HG02884 (cell line): ENCODE measurements at regions not wholly inside any gene's neighbourhood (a gene's known extent, or its start where the extent isn't known, plus 50 kb on each side); places are given as distances from the start of the nearest gene placed in this dataset.
A peak's percentile ranks its signal among the peaks of the same experiment; 100 is the strongest.
"Not testable (repeated sequence)": the region's sequence is repeated elsewhere in the genome, so short reads cannot be mapped to it uniquely, and the experiment has no call there.

Experiments
- ATAC-seq: cut with Tn5 transposase; IDR thresholded peaks from one replicate; pipeline ENCODE4 v1.9.1; 2021; ENCODE audit warnings: mild to moderate bottlenecking, moderate library complexity; ENCODE audit not compliant: unreplicated experiment

GRCh38 chr6:156689656-156690055 is 87.5 kb upstream of the ARID1B start:
- no peak for ATAC-seq

GRCh38 chr6:156688620-156688971 is 88.6 kb upstream of the ARID1B start:
- ATAC-seq = no peak

DNA sequence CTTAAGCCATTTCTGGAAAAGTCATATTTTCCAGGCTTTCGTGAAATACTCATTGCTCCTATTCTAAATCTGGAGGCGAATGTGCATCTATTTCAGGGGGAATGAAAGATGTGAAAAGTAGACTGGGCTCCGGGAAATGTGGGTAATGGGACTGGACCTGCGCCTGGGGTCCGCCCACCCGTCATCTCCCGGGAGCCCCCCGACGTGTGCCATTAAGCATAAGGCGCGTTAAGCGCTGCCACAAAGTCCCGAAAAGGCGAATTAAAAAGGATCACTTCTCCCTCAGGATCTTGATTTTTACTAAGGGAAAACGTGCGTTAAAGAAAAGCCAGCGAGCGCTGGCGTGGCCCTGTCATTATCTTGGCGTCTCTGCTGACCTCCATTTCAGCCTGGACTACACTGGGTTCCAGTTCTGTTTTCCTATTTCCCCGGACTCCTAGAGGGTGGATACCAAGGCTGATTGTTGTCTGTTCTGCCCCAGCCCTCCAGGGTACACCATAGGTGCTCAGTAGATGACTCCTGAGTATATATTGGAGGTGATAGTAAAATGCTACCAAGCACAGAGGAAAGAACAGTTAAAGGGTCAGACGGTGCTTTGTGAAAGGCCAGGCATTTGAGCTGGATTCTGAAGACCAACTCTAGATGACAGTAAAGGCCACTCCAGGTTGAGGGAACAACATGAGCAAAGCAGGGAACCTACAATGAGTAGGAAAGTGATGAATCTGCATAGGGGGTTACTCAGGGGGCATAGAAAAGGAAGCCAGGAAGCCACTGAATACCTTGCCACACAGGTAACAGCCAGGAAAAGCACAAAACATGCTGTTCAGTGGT is 89.2 kb upstream of the ARID1B start:
- ATAC-seq = no peak

- peak; percentile 37 for ATAC-seq
Observed at GRCh38 chr6:156686995-156687788, 90.0 kb upstream of the ARID1B start.

DNA sequence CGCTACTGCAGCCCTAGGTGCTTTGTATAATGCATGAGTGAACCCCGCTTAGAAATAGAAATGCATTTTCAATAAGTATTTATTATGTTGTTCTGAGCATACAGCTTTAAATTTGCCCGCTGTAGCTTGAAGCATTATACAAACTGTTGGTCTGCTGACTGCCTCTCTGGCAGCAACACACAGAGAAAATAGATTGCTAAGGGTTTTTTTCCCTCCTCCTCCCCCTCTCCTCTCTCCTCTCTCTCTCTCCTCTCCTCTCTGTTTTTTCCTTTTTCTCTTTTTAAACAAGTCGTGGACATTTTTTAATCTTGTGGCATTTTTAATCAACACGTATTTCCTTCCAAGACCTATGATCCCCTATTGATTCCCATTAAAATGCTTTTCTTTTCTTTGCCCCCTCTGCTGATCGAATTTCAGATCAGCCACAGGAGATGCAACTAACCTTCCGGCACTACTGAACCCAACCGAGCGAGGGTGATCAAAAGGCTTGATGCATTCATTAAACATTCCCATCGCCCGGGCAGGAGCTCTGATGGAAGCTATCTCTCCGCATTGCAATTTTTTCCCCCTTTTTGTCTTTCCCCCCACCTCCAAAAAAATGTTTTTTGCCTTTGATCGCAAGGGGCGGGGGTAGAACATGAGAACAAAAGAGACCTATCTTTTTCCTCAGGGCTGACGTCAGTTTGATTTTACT is 90.7 kb upstream of the ARID1B start:
- ATAC-seq = no peak

GRCh38 chr6:156685823-156686222 is 91.4 kb upstream of the ARID1B start:
- no peak for ATAC-seq

DNA sequence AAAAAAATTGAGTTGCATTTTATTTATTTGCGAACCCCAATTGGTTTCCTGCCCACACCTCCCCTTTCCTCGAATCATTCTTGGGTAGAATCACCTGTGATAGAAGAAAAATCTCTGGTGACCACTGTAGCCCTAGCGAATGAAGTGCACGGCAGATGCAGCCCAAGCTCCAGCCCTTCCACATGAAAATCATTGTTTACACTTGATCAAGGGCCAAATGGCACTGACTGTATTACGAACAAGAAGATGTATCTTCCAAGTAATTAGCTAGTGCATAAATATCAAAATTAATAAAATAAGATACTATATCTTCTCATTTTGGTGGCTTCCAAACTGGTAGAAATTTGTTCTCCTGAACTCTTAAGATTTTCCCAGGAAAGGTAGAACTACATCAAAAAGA is 93.4 kb upstream of the ARID1B start:
- ATAC-seq = no peak

- no peak for ATAC-seq
Observed at GRCh38 chr6:156676721-156677120, 100.5 kb upstream of the ARID1B start.

DNA sequence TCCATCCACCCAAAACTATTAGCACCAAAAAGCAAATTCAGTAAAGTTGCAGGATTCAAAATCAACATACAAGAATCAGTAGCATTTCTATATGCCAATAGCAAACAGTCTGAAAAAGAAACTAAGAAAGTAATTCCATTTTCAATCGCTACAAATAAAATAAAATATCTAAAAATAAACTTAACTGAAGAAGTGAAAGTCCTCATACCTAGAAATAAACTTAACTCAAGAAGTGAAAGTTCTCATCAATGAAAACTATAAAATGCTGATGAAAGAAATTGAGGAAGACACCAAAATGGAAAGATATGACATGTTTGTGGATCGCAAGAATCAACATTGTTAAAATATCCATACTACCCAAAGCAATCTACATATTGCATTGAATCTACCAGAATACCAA is 103.0 kb upstream of the ARID1B start:
- ATAC-seq = no peak

GRCh38 chr6:156670097-156670496 is 107.1 kb upstream of the ARID1B start:
- ATAC-seq = not testable (repeated sequence)

GRCh38 chr6:156662025-156662445 is 115.1 kb upstream of the ARID1B start:
- no peak for ATAC-seq

GRCh38 chr6:156660389-156660788 is 116.8 kb upstream of the ARID1B start:
- no peak for ATAC-seq

GRCh38 chr6:156659822-156660198 is 117.4 kb upstream of the ARID1B start:
- ATAC-seq = peak; percentile 65

- ATAC-seq = peak; percentile 45
Observed at GRCh38 chr6:156658966-156659821, 118.0 kb upstream of the ARID1B start.

DNA sequence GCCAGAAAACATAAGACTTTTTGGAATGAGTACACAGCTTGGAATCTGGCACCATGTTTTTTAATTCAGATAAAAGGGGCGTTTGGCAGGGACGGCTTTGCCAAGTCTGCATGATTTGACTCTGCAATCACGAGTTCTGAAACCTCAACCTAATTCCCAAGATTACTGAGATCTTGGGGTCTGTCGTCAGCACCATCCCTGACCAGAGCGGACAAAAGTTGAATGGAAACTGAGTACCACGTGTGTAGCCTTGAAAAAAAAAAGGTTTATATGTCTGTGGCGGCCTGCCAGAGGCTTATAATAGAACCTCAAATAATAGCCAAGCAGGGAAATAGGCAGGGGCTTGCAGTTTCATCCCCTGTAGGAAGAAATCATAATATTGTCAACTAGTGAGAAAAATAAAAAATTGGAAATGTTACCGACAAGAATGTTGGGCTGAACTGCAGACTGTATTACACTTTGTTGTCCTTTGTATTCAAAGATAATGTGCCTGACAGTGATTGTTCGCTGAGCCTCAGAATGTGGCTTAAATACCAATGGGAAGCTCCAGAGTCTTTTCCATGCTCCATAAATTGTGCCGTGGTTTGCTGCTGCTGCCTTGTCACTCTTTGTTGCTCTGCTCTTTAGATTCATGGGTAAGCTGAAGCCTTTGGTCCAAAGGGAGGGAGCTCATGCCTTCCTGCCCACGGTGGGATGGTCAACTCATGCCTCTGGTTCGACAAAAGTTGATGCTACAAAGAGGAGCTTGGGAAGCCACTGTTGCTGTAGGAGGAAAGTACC is 118.8 kb upstream of the ARID1B start:
- ATAC-seq = no peak

- ATAC-seq = no peak
Observed at GRCh38 chr6:156657296-156657695, 119.9 kb upstream of the ARID1B start.

GRCh38 chr6:156654919-156655918 is 122.0 kb upstream of the ARID1B start:
- no peak for ATAC-seq

- no peak for ATAC-seq
Observed at GRCh38 chr6:156652231-156652750, 124.9 kb upstream of the ARID1B start.
